Tibial nerve (tissue), 4 donors: ENCODE measurements at regions not wholly inside any gene's neighbourhood (a gene's known extent, or its start where the extent isn't known, plus 50 kb on each side); places are given as distances from the start of the nearest gene placed in this dataset.

Experiments used
- DNase-seq, 2 donors: peaks; one replicate each; pipeline ENCODE4 v3.0.0-alpha.2; 2019; ENCODE audit warnings: low spot score in 2 of 2
- H3K27ac ChIP-seq, 4 donors: fragments of 200-600 bp; sonication (generic) in 3 of 4; one replicate each; pipeline ENCODE4 v1.5.1; 2017 to 2019; ENCODE audit warnings: mild to moderate bottlenecking in 1 of 4
- H3K27me3 ChIP-seq, 2 donors: fragments of 200-600 bp; sonication (generic) in 1 of 2; one replicate each; pipeline versions ENCODE4 v1.5.1 to v1.6.0; 2017 to 2019
- H3K36me3 ChIP-seq, 3 donors: fragments of 200-600 bp; sonication (generic); one replicate each; pipeline ENCODE4 v1.5.1; 2018 to 2019
- H3K4me1 ChIP-seq, 4 donors: fragments of 200-600 bp; sonication (generic) in 3 of 4; one replicate each; pipeline ENCODE4 v1.5.1; 2017 to 2019
- H3K4me3 ChIP-seq, 4 donors: fragments of 200-600 bp; sonication (generic) in 3 of 4; one replicate each; pipeline ENCODE4 v1.5.1; 2017 to 2019; ENCODE audit warnings: mild to moderate bottlenecking in 1 of 4, moderate library complexity in 1 of 4
- H3K9me3 ChIP-seq, 4 donors: fragments of 200-600 bp; sonication (generic) in 3 of 4; one replicate each; pipeline ENCODE4 v1.5.1; 2017 to 2019
- EP300 ChIP-seq, 2 donors: sonication (generic); formaldehyde crosslinking; IDR thresholded peaks; one replicate each; pipeline ENCODE4 v1.6.1; 2017; ENCODE audit warnings: antibody characterized with exemption in 2 of 2, mild to moderate bottlenecking in 1 of 2
- POLR2A ChIP-seq, 2 donors: fragments of 450-650 bp; IDR thresholded peaks; one replicate each; pipeline ENCODE4 v1.6.1; 2017; ENCODE audit warnings: antibody characterized with exemption in 2 of 2, mild to moderate bottlenecking in 2 of 2, moderate library complexity in 2 of 2
- whole genome bisulfite sequencing, 2 donors: methylation state at CpG; one replicate each; pipeline ENCODE4 v1.1.5; 2018; 5-methylcytosine and 5-hydroxymethylcytosine counted together
- TF ChIP-seq, protein P1 (sequence below), 5 experiments: fragments of 200-600 bp in 3 of 5; fragments of 450-650 bp in 2 of 5; sonication (generic) in 3 of 5; IDR thresholded peaks; one replicate each; pipeline ENCODE4 v1.5.1; 2016 to 2019; ENCODE audit warnings: antibody characterized with exemption in 5 of 5, mild to moderate bottlenecking in 3 of 5, moderate library complexity in 2 of 5

DNA sequence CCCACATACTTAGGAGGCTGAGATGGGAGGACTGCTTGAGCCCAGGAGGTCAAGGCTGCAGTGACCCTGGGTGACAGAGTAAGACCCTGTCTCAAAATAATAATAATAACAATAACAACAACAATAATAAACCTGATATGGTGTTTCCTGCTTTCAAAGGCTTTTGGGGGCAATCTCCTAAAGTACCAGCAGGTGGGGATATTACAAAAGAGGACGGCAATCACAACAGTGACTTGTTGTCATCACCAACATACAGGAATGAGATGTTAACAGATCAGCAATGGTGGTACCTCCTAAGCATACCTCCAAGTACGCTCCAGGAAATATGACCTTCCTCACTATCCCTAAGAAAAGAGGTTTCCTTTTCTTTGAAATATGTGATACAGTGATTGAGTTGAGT lies 91.1 kb upstream of the RNF180 start:
- H3K27ac ChIP-seq, result no peak overlapping the region
- H3K27me3 ChIP-seq, result no peaks in the 10 kb centered on the region
- H3K36me3 ChIP-seq, result no peaks in the 10 kb centered on the region
- DNase-seq, result no peak
- no peaks in the 10 kb centered on the region for H3K9me3 ChIP-seq
- TF ChIP-seq, protein P1, sequence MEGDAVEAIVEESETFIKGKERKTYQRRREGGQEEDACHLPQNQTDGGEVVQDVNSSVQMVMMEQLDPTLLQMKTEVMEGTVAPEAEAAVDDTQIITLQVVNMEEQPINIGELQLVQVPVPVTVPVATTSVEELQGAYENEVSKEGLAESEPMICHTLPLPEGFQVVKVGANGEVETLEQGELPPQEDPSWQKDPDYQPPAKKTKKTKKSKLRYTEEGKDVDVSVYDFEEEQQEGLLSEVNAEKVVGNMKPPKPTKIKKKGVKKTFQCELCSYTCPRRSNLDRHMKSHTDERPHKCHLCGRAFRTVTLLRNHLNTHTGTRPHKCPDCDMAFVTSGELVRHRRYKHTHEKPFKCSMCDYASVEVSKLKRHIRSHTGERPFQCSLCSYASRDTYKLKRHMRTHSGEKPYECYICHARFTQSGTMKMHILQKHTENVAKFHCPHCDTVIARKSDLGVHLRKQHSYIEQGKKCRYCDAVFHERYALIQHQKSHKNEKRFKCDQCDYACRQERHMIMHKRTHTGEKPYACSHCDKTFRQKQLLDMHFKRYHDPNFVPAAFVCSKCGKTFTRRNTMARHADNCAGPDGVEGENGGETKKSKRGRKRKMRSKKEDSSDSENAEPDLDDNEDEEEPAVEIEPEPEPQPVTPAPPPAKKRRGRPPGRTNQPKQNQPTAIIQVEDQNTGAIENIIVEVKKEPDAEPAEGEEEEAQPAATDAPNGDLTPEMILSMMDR (IDR thresholded peaks at IDR 0.05), result peak in 3 of 5 experiments; percentile 13 to 25 (median 17)
- TF ChIP-seq POLR2A (IDR thresholded peaks at IDR 0.05), result no peak
- no peak for TF ChIP-seq EP300 (IDR thresholded peaks at IDR 0.05)
- no peaks in the 10 kb centered on the region for H3K4me1 ChIP-seq
- WGBS, 2 donors, result 23 to 24% methylated on average over 2 of the region's 2 CpGs
- no peak overlapping the region for H3K4me3 ChIP-seq

DNA sequence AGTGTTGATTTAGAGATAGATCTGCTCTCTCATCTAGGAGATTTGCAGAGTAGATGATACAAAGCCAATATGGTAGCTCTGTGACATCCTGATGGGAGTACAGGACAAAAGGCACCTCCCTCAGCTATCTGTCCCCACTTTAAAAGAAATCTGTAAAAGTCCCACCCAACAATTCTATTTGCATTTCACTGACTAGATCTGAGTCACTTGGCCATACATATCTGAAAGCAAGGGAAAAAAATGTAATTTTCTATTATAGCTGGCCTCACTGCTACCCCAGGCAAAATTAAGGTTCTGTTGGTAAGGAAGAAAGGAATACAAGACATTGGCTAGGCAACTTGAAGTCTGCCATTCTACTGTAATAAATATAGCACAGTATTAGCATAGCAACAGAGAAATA lies 96.2 kb upstream of the RNF180 start:
- Histone ChIP-seq H3K36me3 (no peaks in the 10 kb centered on the region), H3K27me3 (no peaks in the 10 kb centered on the region), H3K27ac (no peak overlapping the region), H3K9me3 (peaks cover 0 to 4% (median 0%) of the 10 kb centered on the region in 4 donors), H3K4me3 (no peak overlapping the region), H3K4me1 (no peaks in the 10 kb centered on the region)
- DNase-seq, result no peak
- TF ChIP-seq EP300 (IDR thresholded peaks at IDR 0.05) (no peak), POLR2A (IDR thresholded peaks at IDR 0.05) (no peak)
- TF ChIP-seq, protein P1 (IDR thresholded peaks at IDR 0.05), result no peak

DNA sequence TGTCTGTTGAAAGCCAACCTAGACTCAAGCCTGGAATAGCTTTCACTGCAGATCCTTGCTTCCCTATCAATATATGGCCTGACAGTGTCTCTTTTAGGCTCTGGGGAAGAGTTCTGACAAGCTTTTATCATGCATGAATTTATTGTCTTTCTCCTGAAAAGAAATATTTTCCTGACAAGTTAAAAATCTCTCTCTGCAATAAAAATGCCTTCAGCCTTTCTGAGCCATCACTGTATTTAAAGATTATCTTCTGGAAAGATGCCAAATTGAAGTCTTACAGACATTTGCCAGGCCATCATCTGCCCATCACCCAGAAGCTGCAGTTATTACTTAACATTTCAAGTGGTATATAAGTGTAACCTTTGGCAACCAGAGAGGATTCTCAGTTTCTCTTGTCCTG lies 88.1 kb upstream of the HTR1A start:
- TF ChIP-seq POLR2A (IDR thresholded peaks at IDR 0.05) (no peak), EP300 (IDR thresholded peaks at IDR 0.05) (no peak)
- TF ChIP-seq, protein P1 (IDR thresholded peaks at IDR 0.05), result no peak
- Histone ChIP-seq H3K4me1 (no peaks in the 10 kb centered on the region), H3K27ac (no peak overlapping the region), H3K9me3 (peaks cover 0 to 20% (median 0%) of the 10 kb centered on the region in 4 donors), H3K36me3 (no peaks in the 10 kb centered on the region), H3K4me3 (no peak overlapping the region), H3K27me3 (no peaks in the 10 kb centered on the region)
- no peak for DNase-seq

DNA sequence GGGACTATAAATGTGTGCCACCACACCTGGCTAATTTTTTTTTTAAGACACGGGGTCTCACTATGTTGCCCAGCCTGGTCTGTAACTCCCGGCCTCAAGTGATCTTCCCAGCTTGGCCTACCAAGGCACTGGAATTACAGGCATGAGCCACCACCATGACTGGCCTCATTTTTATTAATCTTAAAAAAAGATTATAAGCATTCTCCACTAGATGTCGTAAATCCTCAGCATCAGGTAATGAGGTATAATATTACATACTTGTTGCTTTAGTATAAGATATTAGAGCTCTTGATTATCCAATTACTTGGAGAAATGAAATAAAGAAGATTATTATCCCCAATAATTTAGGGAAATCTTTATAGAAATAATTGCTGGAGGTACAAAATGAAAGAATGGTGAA lies 78.2 kb upstream of the HTR1A start:
- 76 to 92% methylated on average over 3 of the region's 3 CpGs for WGBS, 2 donors
- no peak overlapping the region for H3K4me3 ChIP-seq
- TF ChIP-seq EP300 (IDR thresholded peaks at IDR 0.05) (no peak), POLR2A (IDR thresholded peaks at IDR 0.05) (no peak)
- TF ChIP-seq, protein P1 (IDR thresholded peaks at IDR 0.05), result no peak
- H3K36me3 ChIP-seq, result no peaks in the 10 kb centered on the region
- no peak overlapping the region for H3K27ac ChIP-seq
- no peaks in the 10 kb centered on the region for H3K4me1 ChIP-seq
- DNase-seq, result no peak
- H3K27me3 ChIP-seq, result no peaks in the 10 kb centered on the region
- peaks cover 0 to 31% (median 0%) of the 10 kb centered on the region in 4 donors for H3K9me3 ChIP-seq

DNA sequence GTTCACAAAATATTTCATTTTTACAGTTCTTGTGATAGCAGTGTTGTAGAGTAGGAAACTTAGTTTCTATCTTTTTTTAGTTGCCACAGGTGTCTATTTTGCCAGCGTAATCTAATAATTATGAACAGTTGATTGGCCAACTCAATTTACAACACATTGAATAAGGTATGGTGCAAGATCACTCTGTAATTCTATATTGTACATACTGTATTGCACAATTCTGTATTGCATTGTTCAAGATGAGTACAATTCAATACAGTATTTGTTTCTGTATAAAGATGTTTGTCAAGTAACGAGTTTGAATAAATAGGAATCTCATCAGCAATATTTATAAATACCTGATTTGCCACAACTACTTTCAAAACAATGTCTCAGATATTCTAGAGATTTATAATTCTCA lies 64.2 kb upstream of the HTR1A start:
- Histone ChIP-seq H3K4me1 (no peaks in the 10 kb centered on the region), H3K9me3 (no peaks in the 10 kb centered on the region), H3K27me3 (no peaks in the 10 kb centered on the region), H3K27ac (no peak overlapping the region), H3K4me3 (no peak overlapping the region), H3K36me3 (no peaks in the 10 kb centered on the region)
- TF ChIP-seq, protein P1 (IDR thresholded peaks at IDR 0.05), result no peak
- TF ChIP-seq EP300 (IDR thresholded peaks at IDR 0.05) (no peak), POLR2A (IDR thresholded peaks at IDR 0.05) (no peak)
- no peak for DNase-seq
- WGBS, 2 donors, result 67 to 70% methylated on average over 2 of the region's 2 CpGs
